ENCODE measurements at regions not wholly inside any gene's neighbourhood (a gene's known extent, or its start where the extent isn't known, plus 50 kb on each side); places are given as distances from the start of the nearest gene placed in this dataset.

DNA sequence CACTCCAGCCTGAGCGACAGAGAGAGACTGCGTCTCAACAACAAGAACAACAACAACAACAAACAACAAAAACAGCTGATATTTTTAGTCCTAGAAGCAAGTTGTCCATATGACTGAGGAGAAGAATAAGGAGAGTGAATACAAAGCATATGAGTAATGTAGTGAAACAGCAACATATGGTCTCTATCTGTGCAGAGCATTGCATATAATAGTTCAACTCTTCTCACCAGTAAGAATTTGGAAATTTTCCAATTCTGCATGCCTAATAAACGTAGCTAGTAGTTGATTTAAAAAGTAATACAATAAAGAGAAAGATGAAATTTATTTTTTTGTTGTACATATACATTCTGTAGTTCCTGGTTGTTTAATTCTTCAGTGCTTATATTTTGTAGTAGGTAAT lies 129.7 kb upstream of the FAM83B start:
- TF ChIP-seq ZNF331 (CRISPR knock-in tag; IDR thresholded peaks at IDR 0.05; ENCODE audit: low read depth): no peak
- TF ChIP-seq, protein P1, sequence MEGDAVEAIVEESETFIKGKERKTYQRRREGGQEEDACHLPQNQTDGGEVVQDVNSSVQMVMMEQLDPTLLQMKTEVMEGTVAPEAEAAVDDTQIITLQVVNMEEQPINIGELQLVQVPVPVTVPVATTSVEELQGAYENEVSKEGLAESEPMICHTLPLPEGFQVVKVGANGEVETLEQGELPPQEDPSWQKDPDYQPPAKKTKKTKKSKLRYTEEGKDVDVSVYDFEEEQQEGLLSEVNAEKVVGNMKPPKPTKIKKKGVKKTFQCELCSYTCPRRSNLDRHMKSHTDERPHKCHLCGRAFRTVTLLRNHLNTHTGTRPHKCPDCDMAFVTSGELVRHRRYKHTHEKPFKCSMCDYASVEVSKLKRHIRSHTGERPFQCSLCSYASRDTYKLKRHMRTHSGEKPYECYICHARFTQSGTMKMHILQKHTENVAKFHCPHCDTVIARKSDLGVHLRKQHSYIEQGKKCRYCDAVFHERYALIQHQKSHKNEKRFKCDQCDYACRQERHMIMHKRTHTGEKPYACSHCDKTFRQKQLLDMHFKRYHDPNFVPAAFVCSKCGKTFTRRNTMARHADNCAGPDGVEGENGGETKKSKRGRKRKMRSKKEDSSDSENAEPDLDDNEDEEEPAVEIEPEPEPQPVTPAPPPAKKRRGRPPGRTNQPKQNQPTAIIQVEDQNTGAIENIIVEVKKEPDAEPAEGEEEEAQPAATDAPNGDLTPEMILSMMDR (conservative IDR thresholded peaks at IDR 0.05; ENCODE audit: low read depth in 2 of 2): no peak
- no peak for TF ChIP-seq ZNF114 (CRISPR knock-in tag; IDR thresholded peaks at IDR 0.05)
- TF ChIP-seq, protein P2, sequence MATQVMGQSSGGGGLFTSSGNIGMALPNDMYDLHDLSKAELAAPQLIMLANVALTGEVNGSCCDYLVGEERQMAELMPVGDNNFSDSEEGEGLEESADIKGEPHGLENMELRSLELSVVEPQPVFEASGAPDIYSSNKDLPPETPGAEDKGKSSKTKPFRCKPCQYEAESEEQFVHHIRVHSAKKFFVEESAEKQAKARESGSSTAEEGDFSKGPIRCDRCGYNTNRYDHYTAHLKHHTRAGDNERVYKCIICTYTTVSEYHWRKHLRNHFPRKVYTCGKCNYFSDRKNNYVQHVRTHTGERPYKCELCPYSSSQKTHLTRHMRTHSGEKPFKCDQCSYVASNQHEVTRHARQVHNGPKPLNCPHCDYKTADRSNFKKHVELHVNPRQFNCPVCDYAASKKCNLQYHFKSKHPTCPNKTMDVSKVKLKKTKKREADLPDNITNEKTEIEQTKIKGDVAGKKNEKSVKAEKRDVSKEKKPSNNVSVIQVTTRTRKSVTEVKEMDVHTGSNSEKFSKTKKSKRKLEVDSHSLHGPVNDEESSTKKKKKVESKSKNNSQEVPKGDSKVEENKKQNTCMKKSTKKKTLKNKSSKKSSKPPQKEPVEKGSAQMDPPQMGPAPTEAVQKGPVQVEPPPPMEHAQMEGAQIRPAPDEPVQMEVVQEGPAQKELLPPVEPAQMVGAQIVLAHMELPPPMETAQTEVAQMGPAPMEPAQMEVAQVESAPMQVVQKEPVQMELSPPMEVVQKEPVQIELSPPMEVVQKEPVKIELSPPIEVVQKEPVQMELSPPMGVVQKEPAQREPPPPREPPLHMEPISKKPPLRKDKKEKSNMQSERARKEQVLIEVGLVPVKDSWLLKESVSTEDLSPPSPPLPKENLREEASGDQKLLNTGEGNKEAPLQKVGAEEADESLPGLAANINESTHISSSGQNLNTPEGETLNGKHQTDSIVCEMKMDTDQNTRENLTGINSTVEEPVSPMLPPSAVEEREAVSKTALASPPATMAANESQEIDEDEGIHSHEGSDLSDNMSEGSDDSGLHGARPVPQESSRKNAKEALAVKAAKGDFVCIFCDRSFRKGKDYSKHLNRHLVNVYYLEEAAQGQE (IDR thresholded peaks at IDR 0.05; ENCODE audit: unreplicated experiment): no peak
- TF ChIP-seq, protein P3, sequence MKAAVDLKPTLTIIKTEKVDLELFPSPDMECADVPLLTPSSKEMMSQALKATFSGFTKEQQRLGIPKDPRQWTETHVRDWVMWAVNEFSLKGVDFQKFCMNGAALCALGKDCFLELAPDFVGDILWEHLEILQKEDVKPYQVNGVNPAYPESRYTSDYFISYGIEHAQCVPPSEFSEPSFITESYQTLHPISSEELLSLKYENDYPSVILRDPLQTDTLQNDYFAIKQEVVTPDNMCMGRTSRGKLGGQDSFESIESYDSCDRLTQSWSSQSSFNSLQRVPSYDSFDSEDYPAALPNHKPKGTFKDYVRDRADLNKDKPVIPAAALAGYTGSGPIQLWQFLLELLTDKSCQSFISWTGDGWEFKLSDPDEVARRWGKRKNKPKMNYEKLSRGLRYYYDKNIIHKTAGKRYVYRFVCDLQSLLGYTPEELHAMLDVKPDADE (IDR thresholded peaks at IDR 0.05): no peak
- no peak for TF ChIP-seq STAT1 (IDR thresholded peaks at IDR 0.05; ENCODE audit: unreplicated experiment)
- TF ChIP-seq CREB1 (CRISPR knock-in tag; IDR thresholded peaks at IDR 0.05; ENCODE audit: low read depth): no peak
- no peak for TF ChIP-seq JUNB (IDR thresholded peaks at IDR 0.05; ENCODE audit: unreplicated experiment)
- TF ChIP-seq EZH2phosphoT487 (IDR thresholded peaks at IDR 0.05; ENCODE audit: unreplicated experiment): no peak
- TF ChIP-seq POLR2AphosphoS5 (IDR thresholded peaks at IDR 0.05; ENCODE audit: low read depth): no peak
- no peak for TF ChIP-seq EZH2 (IDR thresholded peaks at IDR 0.05; ENCODE audit: low read depth, unreplicated experiment)
- TF ChIP-seq, protein P4, sequence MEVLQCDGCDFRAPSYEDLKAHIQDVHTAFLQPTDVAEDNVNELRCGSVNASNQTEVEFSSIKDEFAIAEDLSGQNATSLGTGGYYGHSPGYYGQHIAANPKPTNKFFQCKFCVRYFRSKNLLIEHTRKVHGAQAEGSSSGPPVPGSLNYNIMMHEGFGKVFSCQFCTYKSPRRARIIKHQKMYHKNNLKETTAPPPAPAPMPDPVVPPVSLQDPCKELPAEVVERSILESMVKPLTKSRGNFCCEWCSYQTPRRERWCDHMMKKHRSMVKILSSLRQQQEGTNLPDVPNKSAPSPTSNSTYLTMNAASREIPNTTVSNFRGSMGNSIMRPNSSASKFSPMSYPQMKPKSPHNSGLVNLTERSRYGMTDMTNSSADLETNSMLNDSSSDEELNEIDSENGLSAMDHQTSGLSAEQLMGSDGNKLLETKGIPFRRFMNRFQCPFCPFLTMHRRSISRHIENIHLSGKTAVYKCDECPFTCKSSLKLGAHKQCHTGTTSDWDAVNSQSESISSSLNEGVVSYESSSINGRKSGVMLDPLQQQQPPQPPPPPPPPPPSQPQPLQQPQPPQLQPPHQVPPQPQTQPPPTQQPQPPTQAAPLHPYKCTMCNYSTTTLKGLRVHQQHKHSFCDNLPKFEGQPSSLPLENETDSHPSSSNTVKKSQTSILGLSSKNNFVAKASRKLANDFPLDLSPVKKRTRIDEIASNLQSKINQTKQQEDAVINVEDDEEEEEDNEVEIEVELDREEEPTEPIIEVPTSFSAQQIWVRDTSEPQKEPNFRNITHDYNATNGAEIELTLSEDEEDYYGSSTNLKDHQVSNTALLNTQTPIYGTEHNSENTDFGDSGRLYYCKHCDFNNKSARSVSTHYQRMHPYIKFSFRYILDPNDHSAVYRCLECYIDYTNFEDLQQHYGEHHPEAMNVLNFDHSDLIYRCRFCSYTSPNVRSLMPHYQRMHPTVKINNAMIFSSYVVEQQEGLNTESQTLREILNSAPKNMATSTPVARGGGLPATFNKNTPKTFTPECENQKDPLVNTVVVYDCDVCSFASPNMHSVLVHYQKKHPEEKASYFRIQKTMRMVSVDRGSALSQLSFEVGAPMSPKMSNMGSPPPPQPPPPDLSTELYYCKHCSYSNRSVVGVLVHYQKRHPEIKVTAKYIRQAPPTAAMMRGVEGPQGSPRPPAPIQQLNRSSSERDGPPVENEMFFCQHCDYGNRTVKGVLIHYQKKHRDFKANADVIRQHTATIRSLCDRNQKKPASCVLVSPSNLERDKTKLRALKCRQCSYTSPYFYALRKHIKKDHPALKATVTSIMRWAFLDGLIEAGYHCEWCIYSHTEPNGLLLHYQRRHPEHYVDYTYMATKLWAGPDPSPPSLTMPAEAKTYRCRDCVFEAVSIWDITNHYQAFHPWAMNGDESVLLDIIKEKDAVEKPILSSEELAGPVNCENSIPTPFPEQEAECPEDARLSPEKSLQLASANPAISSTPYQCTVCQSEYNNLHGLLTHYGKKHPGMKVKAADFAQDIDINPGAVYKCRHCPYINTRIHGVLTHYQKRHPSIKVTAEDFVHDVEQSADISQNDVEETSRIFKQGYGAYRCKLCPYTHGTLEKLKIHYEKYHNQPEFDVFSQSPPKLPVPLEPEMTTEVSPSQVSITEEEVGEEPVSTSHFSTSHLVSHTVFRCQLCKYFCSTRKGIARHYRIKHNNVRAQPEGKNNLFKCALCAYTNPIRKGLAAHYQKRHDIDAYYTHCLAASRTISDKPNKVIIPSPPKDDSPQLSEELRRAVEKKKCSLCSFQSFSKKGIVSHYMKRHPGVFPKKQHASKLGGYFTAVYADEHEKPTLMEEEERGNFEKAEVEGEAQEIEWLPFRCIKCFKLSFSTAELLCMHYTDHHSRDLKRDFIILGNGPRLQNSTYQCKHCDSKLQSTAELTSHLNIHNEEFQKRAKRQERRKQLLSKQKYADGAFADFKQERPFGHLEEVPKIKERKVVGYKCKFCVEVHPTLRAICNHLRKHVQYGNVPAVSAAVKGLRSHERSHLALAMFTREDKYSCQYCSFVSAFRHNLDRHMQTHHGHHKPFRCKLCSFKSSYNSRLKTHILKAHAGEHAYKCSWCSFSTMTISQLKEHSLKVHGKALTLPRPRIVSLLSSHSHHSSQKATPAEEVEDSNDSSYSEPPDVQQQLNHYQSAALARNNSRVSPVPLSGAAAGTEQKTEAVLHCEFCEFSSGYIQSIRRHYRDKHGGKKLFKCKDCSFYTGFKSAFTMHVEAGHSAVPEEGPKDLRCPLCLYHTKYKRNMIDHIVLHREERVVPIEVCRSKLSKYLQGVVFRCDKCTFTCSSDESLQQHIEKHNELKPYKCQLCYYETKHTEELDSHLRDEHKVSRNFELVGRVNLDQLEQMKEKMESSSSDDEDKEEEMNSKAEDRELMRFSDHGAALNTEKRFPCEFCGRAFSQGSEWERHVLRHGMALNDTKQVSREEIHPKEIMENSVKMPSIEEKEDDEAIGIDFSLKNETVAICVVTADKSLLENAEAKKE (CRISPR knock-in tag; IDR thresholded peaks at IDR 0.05): no peak
- TF ChIP-seq NANOG (IDR thresholded peaks at IDR 0.05; ENCODE audit: borderline replicate concordance): no peak
- H3K4me1 Mint-ChIP-seq: peaks cover 9% of the 10 kb centered on the region
- H3K4me3 Mint-ChIP-seq: no peak overlapping the region
- no peak for DNase-seq (ENCODE audit: low spot score)
- Histone ChIP-seq H3K4me1 (ENCODE audit: insufficient read depth) (0 out of 2 replicates have a peak, but pooled peaks cover 9% of the 10 kb centered on the region), H3K79me2 (replicated peaks; ENCODE audit: insufficient read depth) (no peaks in the 10 kb centered on the region), H3F3A (replicated peaks; ENCODE audit: low read depth) (no peaks in the 10 kb centered on the region), H2AFZ (no peak overlapping the region), H3K9me2 (ENCODE audit: insufficient read depth) (no peaks in the 10 kb centered on the region; the same call in 1 of the 2 replicates), H3K4me3 (no peak overlapping the region), H4K20me1 (replicated peaks; ENCODE audit: insufficient read depth) (no peaks in the 10 kb centered on the region), H3K27me3 (ENCODE audit: insufficient read depth) (no peaks in the 10 kb centered on the region), H3K4me2 (no peak overlapping the region), H3K27ac (ENCODE audit: low read depth) (no peak overlapping the region), H3K36me3 (ENCODE audit: insufficient read depth) (no peaks in the 10 kb centered on the region)
- no peaks in the 10 kb centered on the region for H3K27me3 Mint-ChIP-seq (ENCODE audit: insufficient read depth, low read depth, poor library complexity)
- H3K9me3 Mint-ChIP-seq: no peaks in the 10 kb centered on the region
- no peak for ATAC-seq
- H3K27ac Mint-ChIP-seq: no peak overlapping the region
- H3K36me3 Mint-ChIP-seq (ENCODE audit: low read depth): no peaks in the 10 kb centered on the region
